ENCODE measurements at regions not wholly inside any gene's neighbourhood (a gene's known extent, or its start where the extent isn't known, plus 50 kb on each side); places are given as distances from the start of the nearest gene placed in this dataset.
"Not testable (repeated sequence)": the region's sequence is repeated elsewhere in the genome, so short reads cannot be mapped to it uniquely, and the experiment has no call there.

GRCh38 chr10:80829151-80829550 lies 291.4 kb downstream of the SH2D4B start:
- Mint-ChIP-seq H3K9me3 (ENCODE audit: unreplicated experiment) (peaks cover 10% of the 10 kb centered on the region), H3K4me1 (ENCODE audit: unreplicated experiment) (no peaks in the 10 kb centered on the region), H3K36me3 (ENCODE audit: low read depth, unreplicated experiment) (no peaks in the 10 kb centered on the region), H3K27ac (ENCODE audit: unreplicated experiment) (no peak overlapping the region), H3K4me3 (ENCODE audit: unreplicated experiment) (no peak overlapping the region), H3K27me3 (ENCODE audit: unreplicated experiment) (peaks cover 4% of the 10 kb centered on the region)
- no peak for TF ChIP-seq CTCF (IDR thresholded peaks at IDR 0.05; ENCODE audit: unreplicated experiment)
- no peak for DNase-seq (ENCODE audit: low spot score)

GRCh38 chr10:80829562-80829961 lies 291.9 kb downstream of the SH2D4B start:
- H3K36me3 Mint-ChIP-seq (ENCODE audit: low read depth, unreplicated experiment), result no peaks in the 10 kb centered on the region
- H3K27ac Mint-ChIP-seq (ENCODE audit: unreplicated experiment), result no peak overlapping the region
- no peak for DNase-seq (ENCODE audit: low spot score)
- no peak for TF ChIP-seq CTCF (IDR thresholded peaks at IDR 0.05; ENCODE audit: unreplicated experiment)
- H3K27me3 Mint-ChIP-seq (ENCODE audit: unreplicated experiment), result peaks cover 4% of the 10 kb centered on the region
- no peaks in the 10 kb centered on the region for H3K4me1 Mint-ChIP-seq (ENCODE audit: unreplicated experiment)
- H3K4me3 Mint-ChIP-seq (ENCODE audit: unreplicated experiment), result no peak overlapping the region
- H3K9me3 Mint-ChIP-seq (ENCODE audit: unreplicated experiment), result peaks cover 10% of the 10 kb centered on the region

GRCh38 chr10:80832693-80833092 lies 295.0 kb downstream of the SH2D4B start:
- not testable (repeated sequence) for H3K27ac Mint-ChIP-seq (ENCODE audit: unreplicated experiment); DNase-seq (ENCODE audit: low spot score); H3K36me3 Mint-ChIP-seq (ENCODE audit: low read depth, unreplicated experiment); H3K9me3 Mint-ChIP-seq (ENCODE audit: unreplicated experiment); H3K4me1 Mint-ChIP-seq (ENCODE audit: unreplicated experiment); H3K4me3 Mint-ChIP-seq (ENCODE audit: unreplicated experiment); H3K27me3 Mint-ChIP-seq (ENCODE audit: unreplicated experiment)

GRCh38 chr10:80855348-80855971 lies 317.8 kb downstream of the SH2D4B start:
- H3K9me3 Mint-ChIP-seq (ENCODE audit: unreplicated experiment), result no peaks in the 10 kb centered on the region
- H3K4me3 Mint-ChIP-seq (ENCODE audit: unreplicated experiment), result no peak overlapping the region
- H3K4me1 Mint-ChIP-seq (ENCODE audit: unreplicated experiment), result no peaks in the 10 kb centered on the region

GRCh38 chr10:80856186-80856585 lies 318.5 kb downstream of the SH2D4B start:
- Mint-ChIP-seq H3K36me3 (ENCODE audit: low read depth, unreplicated experiment) (no peaks in the 10 kb centered on the region), H3K27me3 (ENCODE audit: unreplicated experiment) (peaks cover 2% of the 10 kb centered on the region), H3K4me1 (ENCODE audit: unreplicated experiment) (no peaks in the 10 kb centered on the region), H3K9me3 (ENCODE audit: unreplicated experiment) (no peaks in the 10 kb centered on the region), H3K27ac (ENCODE audit: unreplicated experiment) (no peak overlapping the region), H3K4me3 (ENCODE audit: unreplicated experiment) (no peak overlapping the region)
- DNase-seq (ENCODE audit: low spot score), result no peak
- TF ChIP-seq CTCF (IDR thresholded peaks at IDR 0.05; ENCODE audit: unreplicated experiment), result no peak

More at GRCh38 chr10:80855348-80855971, 317.8 kb downstream of the SH2D4B start:
- no peak overlapping the region for H3K27ac Mint-ChIP-seq (ENCODE audit: unreplicated experiment)
- H3K27me3 Mint-ChIP-seq (ENCODE audit: unreplicated experiment), result no peaks in the 10 kb centered on the region
- peak; percentile 64 for DNase-seq (ENCODE audit: low spot score)
- H3K36me3 Mint-ChIP-seq (ENCODE audit: low read depth, unreplicated experiment), result no peaks in the 10 kb centered on the region
- TF ChIP-seq CTCF (IDR thresholded peaks at IDR 0.05; ENCODE audit: unreplicated experiment), result peak; percentile 25

GRCh38 chr10:80859279-80859678 lies 321.6 kb downstream of the SH2D4B start:
- H3K9me3 Mint-ChIP-seq (ENCODE audit: unreplicated experiment); H3K36me3 Mint-ChIP-seq (ENCODE audit: low read depth, unreplicated experiment); H3K27ac Mint-ChIP-seq (ENCODE audit: unreplicated experiment); H3K27me3 Mint-ChIP-seq (ENCODE audit: unreplicated experiment); H3K4me1 Mint-ChIP-seq (ENCODE audit: unreplicated experiment); DNase-seq (ENCODE audit: low spot score); H3K4me3 Mint-ChIP-seq (ENCODE audit: unreplicated experiment): not testable (repeated sequence)
